Liver (tissue), 8 donors: ENCODE measurements at regions not wholly inside any gene's neighbourhood (a gene's known extent, or its start where the extent isn't known, plus 50 kb on each side); places are given as distances from the start of the nearest gene placed in this dataset.

Source experiments
- DNase-seq: peaks from one replicate; pipeline ENCODE4 v3.0.0-alpha.2; 2017; ENCODE audit warnings: low spot score
- H3K27ac ChIP-seq, 2 donors: one replicate each; pipeline ENCODE4 v1.7.0; 2013; ENCODE audit warnings: inconsistent platforms in 2 of 2, low read length in 2 of 2, control low read depth in 1 of 2, low read depth in 1 of 2, mild to moderate bottlenecking in 1 of 2
- H3K27me3 ChIP-seq, 4 donors: one replicate each; pipeline versions ENCODE4 v1.6.1 to v1.7.0; 2013; ENCODE audit warnings: low read length in 3 of 4, inconsistent platforms in 1 of 4, mild to moderate bottlenecking in 1 of 4, moderate library complexity in 1 of 4; ENCODE audit not compliant: control insufficient read depth in 4 of 4, insufficient read depth in 4 of 4
- H3K36me3 ChIP-seq, 4 donors: one replicate each; pipeline versions ENCODE4 v1.6.1 to v1.7.0; 2013; ENCODE audit warnings: low read length in 3 of 4, mild to moderate bottlenecking in 3 of 4, low read depth in 1 of 4, moderate library complexity in 1 of 4; ENCODE audit not compliant: control insufficient read depth in 4 of 4, insufficient read depth in 3 of 4
- H3K4me1 ChIP-seq, 4 donors: one replicate each; pipeline versions ENCODE4 v1.6.1 to v1.7.0; 2013; ENCODE audit warnings: low read length in 3 of 4, mild to moderate bottlenecking in 3 of 4, moderate library complexity in 1 of 4; ENCODE audit not compliant: control insufficient read depth in 4 of 4, insufficient read depth in 4 of 4
- H3K4me3 ChIP-seq, 3 donors: one replicate each; pipeline versions ENCODE4 v1.6.1 to v1.7.0; 2013; ENCODE audit warnings: low read length in 3 of 3, control low read depth in 1 of 3, low read depth in 1 of 3, mild to moderate bottlenecking in 1 of 3
- H3K9ac ChIP-seq, 2 donors: one replicate each; pipeline ENCODE4 v1.7.0; 2013; ENCODE audit warnings: low read length in 2 of 2, mild to moderate bottlenecking in 2 of 2, moderate library complexity in 2 of 2, control low read depth in 1 of 2, low read depth in 1 of 2
- H3K9me3 ChIP-seq, 4 donors: one replicate each; pipeline versions ENCODE4 v1.6.1 to v1.7.0; 2013; ENCODE audit warnings: low read length in 3 of 4; ENCODE audit not compliant: control insufficient read depth in 4 of 4
- ATF3 ChIP-seq: IDR thresholded peaks from 2 replicates; pipeline ENCODE4 v1.6.1; 2016; ENCODE audit warnings: antibody characterized with exemption
- FOXA1 ChIP-seq: IDR thresholded peaks from 2 replicates; pipeline ENCODE4 v1.6.1; 2016; ENCODE audit warnings: antibody characterized with exemption
- GABPA ChIP-seq, 2 donors: IDR thresholded peaks in 1 of 2; conservative IDR thresholded peaks in 1 of 2; 2 replicates each; pipeline ENCODE4 v1.6.1; 2016; ENCODE audit warnings: antibody characterized with exemption in 2 of 2, mild to moderate bottlenecking in 1 of 2, moderate library complexity in 1 of 2
- JUND ChIP-seq, 2 donors: IDR thresholded peaks; 2 replicates each; pipeline ENCODE4 v1.6.1; 2016; ENCODE audit warnings: antibody characterized with exemption in 2 of 2
- MAX ChIP-seq: IDR thresholded peaks from 2 replicates; pipeline ENCODE4 v1.6.1; 2016; ENCODE audit warnings: antibody characterized with exemption
- NR2F2 ChIP-seq: IDR thresholded peaks from 2 replicates; pipeline ENCODE4 v1.6.1; 2016; ENCODE audit warnings: antibody characterized with exemption
- RAD21 ChIP-seq, 2 donors: IDR thresholded peaks; 2 replicates each; pipeline ENCODE4 v1.6.1; 2016; ENCODE audit warnings: antibody characterized with exemption in 2 of 2, mild to moderate bottlenecking in 2 of 2
- REST ChIP-seq: IDR thresholded peaks from 2 replicates; pipeline ENCODE4 v1.6.1; 2016; ENCODE audit warnings: antibody characterized with exemption, mild to moderate bottlenecking
- RXRA ChIP-seq, 2 donors: IDR thresholded peaks; 2 replicates each; pipeline ENCODE4 v1.6.1; 2017 to 2018; ENCODE audit warnings: antibody characterized with exemption in 2 of 2, mild to moderate bottlenecking in 1 of 2
- SP1 ChIP-seq: IDR thresholded peaks from 2 replicates; pipeline ENCODE4 v1.6.1; 2018; ENCODE audit warnings: antibody characterized with exemption, mild to moderate bottlenecking
- TAF1 ChIP-seq: conservative IDR thresholded peaks from 2 replicates; pipeline ENCODE4 v1.6.1; 2016; ENCODE audit warnings: antibody characterized with exemption, mild to moderate bottlenecking
- YY1 ChIP-seq: IDR thresholded peaks from 2 replicates; pipeline ENCODE4 v1.6.1; 2016; ENCODE audit warnings: antibody characterized with exemption, mild to moderate bottlenecking
- WGBS: extraction: QIAGEN DNeasy Blood & Tissue Kit; methylation state at CpG from one replicate; pipeline ENCODE4 v1.1.7; 2013; 5-methylcytosine and 5-hydroxymethylcytosine counted together
- TF ChIP-seq, protein P1 (sequence below): IDR thresholded peaks from 2 replicates; pipeline ENCODE4 v1.6.1; 2016; ENCODE audit warnings: antibody characterized with exemption
- TF ChIP-seq, protein P2 (sequence below): fragments of 150-350 bp; IDR thresholded peaks from 2 replicates; pipeline ENCODE4 v1.5.1; 2017; ENCODE audit warnings: improper control_type of control experiment, low read depth, low read length; ENCODE audit not compliant: missing input control
- donor health status: healthy.
- donor health status: healthy.
- donor health status: healthy.
- donor health status: healthy.
- donor health status: healthy.

DNA sequence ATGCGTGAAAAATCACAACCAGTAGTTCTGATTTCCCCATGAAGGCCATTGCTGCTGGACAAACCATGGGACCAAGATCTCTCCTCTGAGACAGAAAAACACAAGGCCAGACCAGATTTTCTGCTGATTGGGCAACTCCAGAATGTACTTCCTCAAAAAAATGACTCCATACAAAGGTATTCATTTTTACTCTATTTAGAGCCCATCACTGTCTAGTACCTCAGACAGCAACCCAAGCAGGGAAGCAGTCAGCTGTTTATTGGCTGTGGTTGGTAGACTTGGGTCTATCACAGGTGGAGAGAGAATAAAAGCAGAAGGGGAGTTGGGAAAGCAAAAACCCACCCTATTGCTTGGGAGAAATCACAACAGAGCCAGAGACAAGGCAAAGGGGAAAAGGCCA is 219.9 kb downstream of the PIK3C3 start:
- no peaks in the 10 kb centered on the region for H3K27me3 ChIP-seq
- H3K9me3 ChIP-seq = no peaks in the 10 kb centered on the region
- H3K4me1 ChIP-seq = no peaks in the 10 kb centered on the region
- 99% methylated on average over 1 of the region's 1 CpG for WGBS
- DNase-seq = no peak
- H3K9ac ChIP-seq = no peak overlapping the region
- no peak overlapping the region for H3K4me3 ChIP-seq
- peak; percentile 98 for TF ChIP-seq REST
- TF ChIP-seq GABPA (IDR thresholded peaks at IDR 0.05 in 1 of 2, conservative IDR thresholded peaks at IDR 0.05 in 1 of 2) = no peak
- H3K27ac ChIP-seq = no peak overlapping the region
- H3K36me3 ChIP-seq = no peaks in the 10 kb centered on the region

- WGBS = 89% methylated on average over 3 of the region's 3 CpGs
- H3K4me3 ChIP-seq = no peak overlapping the region
- DNase-seq = no peak
- TF ChIP-seq JUND (IDR thresholded peaks at IDR 0.05) (no peak), REST (no peak), YY1 (no peak), GABPA (IDR thresholded peaks at IDR 0.05 in 1 of 2, conservative IDR thresholded peaks at IDR 0.05 in 1 of 2) (no peak), RXRA (IDR thresholded peaks at IDR 0.05) (no peak), ATF3 (no peak), SP1 (no peak), RAD21 (IDR thresholded peaks at IDR 0.05) (no peak), NR2F2 (no peak), TAF1 (no peak), FOXA1 (no peak), MAX (no peak)
- TF ChIP-seq, protein P1, sequence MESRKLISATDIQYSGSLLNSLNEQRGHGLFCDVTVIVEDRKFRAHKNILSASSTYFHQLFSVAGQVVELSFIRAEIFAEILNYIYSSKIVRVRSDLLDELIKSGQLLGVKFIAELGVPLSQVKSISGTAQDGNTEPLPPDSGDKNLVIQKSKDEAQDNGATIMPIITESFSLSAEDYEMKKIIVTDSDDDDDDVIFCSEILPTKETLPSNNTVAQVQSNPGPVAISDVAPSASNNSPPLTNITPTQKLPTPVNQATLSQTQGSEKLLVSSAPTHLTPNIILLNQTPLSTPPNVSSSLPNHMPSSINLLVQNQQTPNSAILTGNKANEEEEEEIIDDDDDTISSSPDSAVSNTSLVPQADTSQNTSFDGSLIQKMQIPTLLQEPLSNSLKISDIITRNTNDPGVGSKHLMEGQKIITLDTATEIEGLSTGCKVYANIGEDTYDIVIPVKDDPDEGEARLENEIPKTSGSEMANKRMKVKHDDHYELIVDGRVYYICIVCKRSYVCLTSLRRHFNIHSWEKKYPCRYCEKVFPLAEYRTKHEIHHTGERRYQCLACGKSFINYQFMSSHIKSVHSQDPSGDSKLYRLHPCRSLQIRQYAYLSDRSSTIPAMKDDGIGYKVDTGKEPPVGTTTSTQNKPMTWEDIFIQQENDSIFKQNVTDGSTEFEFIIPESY = no peak
- TF ChIP-seq, protein P2, sequence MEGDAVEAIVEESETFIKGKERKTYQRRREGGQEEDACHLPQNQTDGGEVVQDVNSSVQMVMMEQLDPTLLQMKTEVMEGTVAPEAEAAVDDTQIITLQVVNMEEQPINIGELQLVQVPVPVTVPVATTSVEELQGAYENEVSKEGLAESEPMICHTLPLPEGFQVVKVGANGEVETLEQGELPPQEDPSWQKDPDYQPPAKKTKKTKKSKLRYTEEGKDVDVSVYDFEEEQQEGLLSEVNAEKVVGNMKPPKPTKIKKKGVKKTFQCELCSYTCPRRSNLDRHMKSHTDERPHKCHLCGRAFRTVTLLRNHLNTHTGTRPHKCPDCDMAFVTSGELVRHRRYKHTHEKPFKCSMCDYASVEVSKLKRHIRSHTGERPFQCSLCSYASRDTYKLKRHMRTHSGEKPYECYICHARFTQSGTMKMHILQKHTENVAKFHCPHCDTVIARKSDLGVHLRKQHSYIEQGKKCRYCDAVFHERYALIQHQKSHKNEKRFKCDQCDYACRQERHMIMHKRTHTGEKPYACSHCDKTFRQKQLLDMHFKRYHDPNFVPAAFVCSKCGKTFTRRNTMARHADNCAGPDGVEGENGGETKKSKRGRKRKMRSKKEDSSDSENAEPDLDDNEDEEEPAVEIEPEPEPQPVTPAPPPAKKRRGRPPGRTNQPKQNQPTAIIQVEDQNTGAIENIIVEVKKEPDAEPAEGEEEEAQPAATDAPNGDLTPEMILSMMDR = no peak
- H3K9ac ChIP-seq = no peak overlapping the region
- H3K36me3 ChIP-seq = no peaks in the 10 kb centered on the region
- no peaks in the 10 kb centered on the region for H3K9me3 ChIP-seq
- no peaks in the 10 kb centered on the region for H3K27me3 ChIP-seq
- H3K27ac ChIP-seq = no peak overlapping the region
- H3K4me1 ChIP-seq = no peaks in the 10 kb centered on the region
Observed at GRCh38 chr18:42176599-42176998, 221.6 kb downstream of the PIK3C3 start.
